ENCODE measurements at regions not wholly inside any gene's neighbourhood (a gene's known extent, or its start where the extent isn't known, plus 50 kb on each side); places are given as distances from the start of the nearest gene placed in this dataset.

GRCh38 chr7:41219276-41219675 is 483.6 kb downstream of the INHBA start:
- DNase-seq: peak; percentile 54

- no peak for DNase-seq
Measured at GRCh38 chr7:41217306-41217705, 485.6 kb downstream of the INHBA start.

- DNase-seq: no peak
Measured at GRCh38 chr7:41207141-41207540, 495.7 kb downstream of the INHBA start.

- DNase-seq: no peak
Measured at GRCh38 chr7:41206267-41206666, 496.6 kb downstream of the INHBA start.

GRCh38 chr7:41205600-41205999 is 497.3 kb downstream of the INHBA start:
- DNase-seq: no peak

- no peak for DNase-seq
Measured at GRCh38 chr7:41203542-41203941, 499.3 kb downstream of the INHBA start.

- no peak for DNase-seq
Measured at GRCh38 chr7:41201021-41201420, 501.9 kb downstream of the INHBA start.

- no peak for DNase-seq
Measured at GRCh38 chr7:41199136-41199535, 503.8 kb downstream of the INHBA start.

- no peak for DNase-seq
Measured at GRCh38 chr7:41198502-41198901, 504.4 kb downstream of the INHBA start.

GRCh38 chr7:41197769-41198168 is 505.1 kb downstream of the INHBA start:
- DNase-seq: no peak

- no peak for DNase-seq
Measured at GRCh38 chr7:41193738-41194282, 509.1 kb downstream of the INHBA start.

- no peak for DNase-seq
Measured at GRCh38 chr7:41190581-41190980, 512.3 kb downstream of the INHBA start.

GRCh38 chr7:41189866-41190265 is 513.0 kb downstream of the INHBA start:
- peak; percentile 99 for DNase-seq

- DNase-seq: peak; percentile 96
Measured at GRCh38 chr7:41188163-41189130, 514.4 kb downstream of the INHBA start.

- DNase-seq: no peak
Measured at GRCh38 chr7:41187322-41187721, 515.6 kb downstream of the INHBA start.

- peak; percentile 58 for DNase-seq
Measured at GRCh38 chr7:41185851-41186250, 517.0 kb downstream of the INHBA start.

GRCh38 chr7:41183741-41184140 is 519.1 kb downstream of the INHBA start:
- no peak for DNase-seq

GRCh38 chr7:41182782-41183181 is 520.1 kb downstream of the INHBA start:
- DNase-seq: no peak

- no peak for DNase-seq
Measured at GRCh38 chr7:41175435-41175834, 527.5 kb downstream of the INHBA start.

- DNase-seq: no peak
Measured at GRCh38 chr7:41174521-41174920, 528.4 kb downstream of the INHBA start.

GRCh38 chr7:41170466-41170865 is 532.4 kb downstream of the INHBA start:
- DNase-seq: no peak

GRCh38 chr7:41169317-41169716 is 533.6 kb downstream of the INHBA start:
- DNase-seq: no peak

GRCh38 chr7:41167836-41168235 is 535.1 kb downstream of the INHBA start:
- no peak for DNase-seq

- no peak for DNase-seq
Measured at GRCh38 chr7:41164440-41164839, 538.5 kb downstream of the INHBA start.

Data from HCEC 1CT (cell line).